WI38 (cell line): ENCODE measurements at regions not wholly inside any gene's neighbourhood (a gene's known extent, or its start where the extent isn't known, plus 50 kb on each side); places are given as distances from the start of the nearest gene placed in this dataset.

ENCODE experiments used
- H3K4me3 ChIP-seq: 2 replicates; pipeline ENCODE4 v1.5.1; 2011; ENCODE audit warnings: low read depth, mild to moderate bottlenecking, control low read depth, low read length
- CTCF ChIP-seq: IDR thresholded peaks from 2 replicates; pipeline ENCODE4 v1.5.1; 2012; ENCODE audit warnings: low read depth, mild to moderate bottlenecking, control low read depth, low read length

GRCh38 chr10:118501171-118501570 lies 94.3 kb downstream of the PRLHR start:
- TF ChIP-seq CTCF = no peak
- H3K4me3 ChIP-seq = no peak overlapping the region

GRCh38 chr10:118500477-118501104 lies 94.9 kb downstream of the PRLHR start:
- H3K4me3 ChIP-seq = no peak overlapping the region
- no peak for TF ChIP-seq CTCF

GRCh38 chr10:118499186-118499585 lies 96.3 kb downstream of the PRLHR start:
- no peak overlapping the region for H3K4me3 ChIP-seq
- no peak for TF ChIP-seq CTCF

GRCh38 chr10:118498623-118499022 lies 96.8 kb downstream of the PRLHR start:
- TF ChIP-seq CTCF = no peak
- H3K4me3 ChIP-seq = no peak overlapping the region

GRCh38 chr10:118497227-118497626 lies 98.2 kb downstream of the PRLHR start:
- no peak for TF ChIP-seq CTCF
- H3K4me3 ChIP-seq = no peak overlapping the region

- TF ChIP-seq CTCF = no peak
These were observed 98.9 kb downstream of the PRLHR start for GRCh38 chr10:118496525-118496924.

GRCh38 chr10:118495499-118495898 lies 99.9 kb downstream of the PRLHR start:
- no peak overlapping the region for H3K4me3 ChIP-seq
- no peak for TF ChIP-seq CTCF

More at GRCh38 chr10:118496525-118496924, 98.9 kb downstream of the PRLHR start:
- no peak overlapping the region for H3K4me3 ChIP-seq
